ENCODE measurements at regions not wholly inside any gene's neighbourhood (a gene's known extent, or its start where the extent isn't known, plus 50 kb on each side); places are given as distances from the start of the nearest gene placed in this dataset.

DNA sequence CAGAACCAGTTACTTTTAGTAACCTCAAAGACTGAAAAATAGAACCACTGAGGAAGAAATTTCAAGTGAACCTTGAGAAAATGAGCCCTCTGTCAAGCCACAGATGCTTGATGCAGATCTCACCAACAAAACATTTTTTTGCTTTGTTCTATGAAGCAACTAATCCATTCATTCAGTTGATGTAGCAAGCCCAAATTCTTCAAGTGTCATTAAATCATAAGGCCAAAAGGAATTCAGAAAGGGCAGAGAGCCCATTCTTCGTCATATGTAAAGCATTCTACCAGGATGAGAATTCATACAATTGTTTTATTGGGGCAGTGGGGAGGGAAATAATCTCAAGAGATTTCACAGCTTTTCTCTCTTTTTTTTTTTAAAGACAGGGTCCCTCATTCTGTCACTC, 218.0 kb upstream of the RGS6 start:
- TF ChIP-seq, protein P1, sequence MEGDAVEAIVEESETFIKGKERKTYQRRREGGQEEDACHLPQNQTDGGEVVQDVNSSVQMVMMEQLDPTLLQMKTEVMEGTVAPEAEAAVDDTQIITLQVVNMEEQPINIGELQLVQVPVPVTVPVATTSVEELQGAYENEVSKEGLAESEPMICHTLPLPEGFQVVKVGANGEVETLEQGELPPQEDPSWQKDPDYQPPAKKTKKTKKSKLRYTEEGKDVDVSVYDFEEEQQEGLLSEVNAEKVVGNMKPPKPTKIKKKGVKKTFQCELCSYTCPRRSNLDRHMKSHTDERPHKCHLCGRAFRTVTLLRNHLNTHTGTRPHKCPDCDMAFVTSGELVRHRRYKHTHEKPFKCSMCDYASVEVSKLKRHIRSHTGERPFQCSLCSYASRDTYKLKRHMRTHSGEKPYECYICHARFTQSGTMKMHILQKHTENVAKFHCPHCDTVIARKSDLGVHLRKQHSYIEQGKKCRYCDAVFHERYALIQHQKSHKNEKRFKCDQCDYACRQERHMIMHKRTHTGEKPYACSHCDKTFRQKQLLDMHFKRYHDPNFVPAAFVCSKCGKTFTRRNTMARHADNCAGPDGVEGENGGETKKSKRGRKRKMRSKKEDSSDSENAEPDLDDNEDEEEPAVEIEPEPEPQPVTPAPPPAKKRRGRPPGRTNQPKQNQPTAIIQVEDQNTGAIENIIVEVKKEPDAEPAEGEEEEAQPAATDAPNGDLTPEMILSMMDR (IDR thresholded peaks at IDR 0.05): no peak
- TF ChIP-seq POLR2A (IDR thresholded peaks at IDR 0.05; ENCODE audit: low read depth): no peak
- TF ChIP-seq POLR2AphosphoS5 (IDR thresholded peaks at IDR 0.05): no peak

All from esophagus muscularis mucosa (tissue), 3 donors.